ENCODE measurements at regions not wholly inside any gene's neighbourhood (a gene's known extent, or its start where the extent isn't known, plus 50 kb on each side); places are given as distances from the start of the nearest gene placed in this dataset.

DNA sequence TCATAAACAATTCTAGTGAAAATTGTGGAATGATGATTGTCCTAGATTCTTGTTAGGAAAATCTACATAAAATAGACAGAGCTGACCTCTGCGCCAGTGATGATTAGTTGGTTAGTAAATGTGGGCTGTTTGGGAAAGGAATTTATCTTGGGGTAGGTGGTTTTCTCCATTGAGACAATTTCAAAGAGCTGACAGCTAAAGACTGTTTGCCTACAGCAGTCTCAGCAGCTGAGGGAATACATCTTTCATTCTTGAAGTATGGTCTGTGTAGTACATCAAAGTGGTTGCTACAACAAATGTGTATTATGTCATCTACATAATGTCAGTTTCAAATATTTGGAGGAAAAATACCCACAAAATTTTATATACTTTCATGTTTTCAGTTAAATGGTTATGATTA lies 117.2 kb upstream of the TRPC4 start:
- TF ChIP-seq, protein P1, sequence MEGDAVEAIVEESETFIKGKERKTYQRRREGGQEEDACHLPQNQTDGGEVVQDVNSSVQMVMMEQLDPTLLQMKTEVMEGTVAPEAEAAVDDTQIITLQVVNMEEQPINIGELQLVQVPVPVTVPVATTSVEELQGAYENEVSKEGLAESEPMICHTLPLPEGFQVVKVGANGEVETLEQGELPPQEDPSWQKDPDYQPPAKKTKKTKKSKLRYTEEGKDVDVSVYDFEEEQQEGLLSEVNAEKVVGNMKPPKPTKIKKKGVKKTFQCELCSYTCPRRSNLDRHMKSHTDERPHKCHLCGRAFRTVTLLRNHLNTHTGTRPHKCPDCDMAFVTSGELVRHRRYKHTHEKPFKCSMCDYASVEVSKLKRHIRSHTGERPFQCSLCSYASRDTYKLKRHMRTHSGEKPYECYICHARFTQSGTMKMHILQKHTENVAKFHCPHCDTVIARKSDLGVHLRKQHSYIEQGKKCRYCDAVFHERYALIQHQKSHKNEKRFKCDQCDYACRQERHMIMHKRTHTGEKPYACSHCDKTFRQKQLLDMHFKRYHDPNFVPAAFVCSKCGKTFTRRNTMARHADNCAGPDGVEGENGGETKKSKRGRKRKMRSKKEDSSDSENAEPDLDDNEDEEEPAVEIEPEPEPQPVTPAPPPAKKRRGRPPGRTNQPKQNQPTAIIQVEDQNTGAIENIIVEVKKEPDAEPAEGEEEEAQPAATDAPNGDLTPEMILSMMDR (conservative IDR thresholded peaks at IDR 0.05), result no peak
- no peak for TF ChIP-seq EZH2 (IDR thresholded peaks at IDR 0.05; ENCODE audit: low read depth)
